Endothelial cell of umbilical vein (primary cell): ENCODE measurements at regions not wholly inside any gene's neighbourhood (a gene's known extent, or its start where the extent isn't known, plus 50 kb on each side); places are given as distances from the start of the nearest gene placed in this dataset.

ENCODE experiments used
- CTCF ChIP-seq, 2 donors: IDR thresholded peaks; 1 replicate in 1 of 2; 2 replicates in 1 of 2; pipeline ENCODE4 v1.5.1; 2011; ENCODE audit warnings: low read length in 2 of 2, mild to moderate bottlenecking in 2 of 2, moderate library complexity in 2 of 2, control low read depth in 1 of 2, inconsistent platforms in 1 of 2, low read depth in 1 of 2; ENCODE audit not compliant: insufficient read depth in 1 of 2; ENCODE audit errors: extremely low read depth in 1 of 2
- GATA2 ChIP-seq: IDR thresholded peaks from 2 replicates; pipeline ENCODE4 v1.7.0; 2011; ENCODE audit warnings: low read depth, mild to moderate bottlenecking, moderate library complexity, mixed read lengths, low read length; ENCODE audit not compliant: insufficient read length, insufficient read depth
- JUN ChIP-seq: IDR thresholded peaks from 2 replicates; pipeline ENCODE4 v1.6.1; 2011; ENCODE audit warnings: borderline replicate concordance, low read depth; ENCODE audit not compliant: insufficient read length, insufficient read depth
- MAX ChIP-seq: IDR thresholded peaks from 2 replicates; pipeline ENCODE4 v1.6.1; 2011; ENCODE audit not compliant: insufficient read depth, insufficient read length
- MYC ChIP-seq: IDR thresholded peaks from one replicate; pipeline ENCODE4 v1.6.1; 2011; ENCODE audit warnings: mild to moderate bottlenecking, low read depth, low read length

- TF ChIP-seq GATA2 (no peak), JUN (no peak), CTCF (IDR thresholded peaks at IDR 0.05; ENCODE audit: extremely low read depth in 1 of 2, insufficient read depth in 1 of 2, low read depth in 1 of 2, low read length in 2 of 2) (no peak), MYC (no peak), MAX (no peak)
Measured at GRCh38 chr11:25536289-25536688, 795.6 kb upstream of the ANO3 start.
